HEK293 (cell line): ENCODE measurements at regions not wholly inside any gene's neighbourhood (a gene's known extent, or its start where the extent isn't known, plus 50 kb on each side); places are given as distances from the start of the nearest gene placed in this dataset.

ENCODE experiments used
- CTCF ChIA-PET: fragments of 350-600 bp; formaldehyde crosslinking; extraction: SDS; loops from one replicate; lab custom pipeline; 2021; ENCODE audit warnings: antibody characterized with exemption; lab: Yijun Ruan, JAX
- POLR2A ChIA-PET: fragments of 300-600 bp; formaldehyde crosslinking; extraction: SDS; loops from one replicate; lab custom pipeline; 2020; ENCODE audit warnings: antibody characterized with exemption, inconsistent platforms; lab: Yijun Ruan, JAX
- H3K27ac ChIP-seq: fragments of 200-500 bp; sonication (Bioruptor generic); 2 replicates; pipeline ENCODE4 v1.5.1; 2014; ENCODE audit warnings: low read depth, low read length, control low read depth, inconsistent platforms; ENCODE audit errors: extremely low read depth
- H3K36me3 ChIP-seq, 2 experiments: fragments of 200-500 bp in 1 of 2; sonication (Bioruptor generic) in 1 of 2; 1 replicate in 1 of 2; 2 replicates in 1 of 2; pipeline ENCODE4 v1.5.1; 2014 to 2017; ENCODE audit warnings: inconsistent platforms in 2 of 2, low read length in 2 of 2; ENCODE audit not compliant: control insufficient read depth in 2 of 2, insufficient read depth in 1 of 2
- H3K4me1 ChIP-seq: fragments of 200-500 bp; sonication (Bioruptor generic); 2 replicates; pipeline ENCODE4 v1.5.1; 2014; ENCODE audit warnings: mild to moderate bottlenecking, low read length, inconsistent platforms; ENCODE audit not compliant: control insufficient read depth, insufficient read depth
- H3K4me3 ChIP-seq: 2 replicates; pipeline ENCODE4 v1.5.1; 2011; ENCODE audit warnings: low read depth, mild to moderate bottlenecking, control low read depth, low read length, moderate library complexity
- H3K9me3 ChIP-seq: fragments of 200-500 bp; sonication (Bioruptor generic); 2 replicates; pipeline ENCODE4 v1.5.1; 2014; ENCODE audit warnings: low read depth, low read length, inconsistent platforms; ENCODE audit not compliant: control insufficient read depth, insufficient read depth
- AEBP2 ChIP-seq: fragments of 450-650 bp; formaldehyde crosslinking; IDR thresholded peaks from 2 replicates; pipeline ENCODE4 v1.5.1; 2016; ENCODE audit warnings: missing biosample characterization, missing genetic modification characterization, borderline replicate concordance
- FEZF1 ChIP-seq: fragments of 450-650 bp; formaldehyde crosslinking; IDR thresholded peaks from 2 replicates; pipeline ENCODE4 v1.5.1; 2016; ENCODE audit warnings: missing biosample characterization, missing genetic modification characterization
- GLI4 ChIP-seq: fragments of 450-650 bp; formaldehyde crosslinking; IDR thresholded peaks from 2 replicates; pipeline ENCODE4 v1.5.1; 2016; ENCODE audit warnings: missing biosample characterization, missing genetic modification characterization
- KLF17 ChIP-seq: fragments of 450-650 bp; formaldehyde crosslinking; IDR thresholded peaks from 2 replicates; pipeline ENCODE4 v1.5.1; 2016; ENCODE audit warnings: missing biosample characterization, missing genetic modification characterization
- OSR2 ChIP-seq: fragments of 450-650 bp; formaldehyde crosslinking; IDR thresholded peaks from 2 replicates; pipeline ENCODE4 v1.5.1; 2016; ENCODE audit warnings: missing biosample characterization, missing genetic modification characterization
- PRDM4 ChIP-seq: fragments of 450-650 bp; formaldehyde crosslinking; IDR thresholded peaks from 2 replicates; pipeline ENCODE4 v1.5.1; 2017; ENCODE audit warnings: missing biosample characterization, missing genetic modification characterization
- SALL2 ChIP-seq: fragments of 450-650 bp; formaldehyde crosslinking; IDR thresholded peaks from 2 replicates; pipeline ENCODE4 v1.5.0; 2017; ENCODE audit warnings: missing biosample characterization, mild to moderate bottlenecking, missing genetic modification characterization, borderline replicate concordance
- YY2 ChIP-seq: fragments of 450-650 bp; formaldehyde crosslinking; IDR thresholded peaks from 2 replicates; pipeline ENCODE4 v1.5.1; 2016; ENCODE audit warnings: missing biosample characterization, missing genetic modification characterization
- ZBTB17 ChIP-seq: fragments of 450-650 bp; formaldehyde crosslinking; IDR thresholded peaks from 2 replicates; pipeline ENCODE4 v1.5.1; 2016; ENCODE audit warnings: missing biosample characterization, missing genetic modification characterization
- ZBTB26 ChIP-seq: fragments of 450-650 bp; formaldehyde crosslinking; optimal IDR thresholded peaks from 2 replicates; pipeline ENCODE3; 2016; ENCODE audit warnings: missing biosample characterization, mild to moderate bottlenecking, missing genetic modification characterization
- ZNF146 ChIP-seq: fragments of 450-650 bp; formaldehyde crosslinking; IDR thresholded peaks from 2 replicates; pipeline ENCODE4 v1.5.1; 2016; ENCODE audit warnings: missing biosample characterization, missing genetic modification characterization
- ZNF169 ChIP-seq: fragments of 450-650 bp; formaldehyde crosslinking; IDR thresholded peaks from 2 replicates; pipeline ENCODE4 v1.5.1; 2016; ENCODE audit warnings: missing biosample characterization, missing genetic modification characterization
- ZNF239 ChIP-seq: fragments of 450-650 bp; formaldehyde crosslinking; IDR thresholded peaks from 2 replicates; pipeline ENCODE4 v1.5.1; 2016; ENCODE audit warnings: missing biosample characterization, missing genetic modification characterization
- ZNF324 ChIP-seq: fragments of 450-650 bp; formaldehyde crosslinking; IDR thresholded peaks from 2 replicates; pipeline ENCODE4 v1.5.1; 2016; ENCODE audit warnings: missing biosample characterization, missing genetic modification characterization
- ZNF391 ChIP-seq: fragments of 450-650 bp; formaldehyde crosslinking; IDR thresholded peaks from 2 replicates; pipeline ENCODE4 v1.5.1; 2016; ENCODE audit warnings: low read depth, missing biosample characterization, missing genetic modification characterization, borderline replicate concordance
- ZNF521 ChIP-seq: fragments of 450-650 bp; formaldehyde crosslinking; IDR thresholded peaks from 2 replicates; pipeline ENCODE4 v1.5.1; 2017; ENCODE audit warnings: missing biosample characterization, mild to moderate bottlenecking, missing genetic modification characterization
- ZNF529 ChIP-seq: fragments of 450-650 bp; formaldehyde crosslinking; IDR thresholded peaks from 2 replicates; pipeline ENCODE4 v1.5.1; 2017; ENCODE audit warnings: missing genetic modification characterization, missing biosample characterization; ENCODE audit not compliant: insufficient replicate concordance
- ZNF626 ChIP-seq: fragments of 450-650 bp; sonication (Bioruptor Pico); formaldehyde crosslinking; IDR thresholded peaks from 2 replicates; pipeline ENCODE4 v1.5.1; 2018; ENCODE audit warnings: missing biosample characterization, missing genetic modification characterization, inconsistent platforms
- ZNF701 ChIP-seq: fragments of 450-650 bp; formaldehyde crosslinking; IDR thresholded peaks from 2 replicates; pipeline ENCODE4 v1.5.1; 2016; ENCODE audit warnings: missing biosample characterization, missing genetic modification characterization
- ZNF791 ChIP-seq: fragments of 450-650 bp; formaldehyde crosslinking; IDR thresholded peaks from 2 replicates; pipeline ENCODE4 v1.5.1; 2016; ENCODE audit warnings: missing biosample characterization, missing genetic modification characterization
- ZNF837 ChIP-seq: fragments of 450-650 bp; formaldehyde crosslinking; IDR thresholded peaks from 2 replicates; pipeline ENCODE4 v1.5.1; 2016; ENCODE audit warnings: missing biosample characterization, missing genetic modification characterization
- ZNF843 ChIP-seq: fragments of 450-650 bp; formaldehyde crosslinking; IDR thresholded peaks from 2 replicates; pipeline ENCODE4 v1.5.1; 2016; ENCODE audit warnings: missing biosample characterization, missing genetic modification characterization
- ZSCAN16 ChIP-seq: fragments of 450-650 bp; formaldehyde crosslinking; IDR thresholded peaks from 2 replicates; pipeline ENCODE4 v1.5.1; 2016; ENCODE audit warnings: missing biosample characterization, missing genetic modification characterization
- ZSCAN23 ChIP-seq: fragments of 450-650 bp; formaldehyde crosslinking; IDR thresholded peaks from 2 replicates; pipeline ENCODE4 v1.5.1; 2016; ENCODE audit warnings: missing biosample characterization, missing genetic modification characterization
- TF ChIP-seq, protein P1 (sequence below): fragments of 450-650 bp; formaldehyde crosslinking; IDR thresholded peaks from 2 replicates; pipeline ENCODE4 v1.5.1; 2017; ENCODE audit warnings: missing biosample characterization, missing genetic modification characterization

DNA sequence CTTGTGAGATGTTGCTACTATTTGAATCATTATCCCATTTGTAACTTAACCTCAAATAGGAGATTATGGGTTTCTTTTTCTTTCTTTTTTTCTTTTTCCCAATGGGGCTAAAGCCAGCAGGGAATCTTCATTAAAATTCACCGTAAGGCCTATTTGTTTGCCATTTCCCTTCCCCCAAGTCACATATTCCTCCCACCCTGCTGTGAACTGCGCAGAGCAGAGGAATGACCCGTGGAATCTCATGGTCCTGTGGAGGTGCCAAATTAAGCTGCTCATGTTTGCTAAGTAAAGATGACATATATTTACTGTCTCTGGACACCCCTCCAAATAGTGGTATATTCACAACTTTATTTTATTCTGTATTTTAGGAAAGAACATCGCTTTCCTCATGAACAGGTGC lies 699.3 kb downstream of the RNF144B start:
- POLR2A ChIA-PET = no interaction called here

DNA sequence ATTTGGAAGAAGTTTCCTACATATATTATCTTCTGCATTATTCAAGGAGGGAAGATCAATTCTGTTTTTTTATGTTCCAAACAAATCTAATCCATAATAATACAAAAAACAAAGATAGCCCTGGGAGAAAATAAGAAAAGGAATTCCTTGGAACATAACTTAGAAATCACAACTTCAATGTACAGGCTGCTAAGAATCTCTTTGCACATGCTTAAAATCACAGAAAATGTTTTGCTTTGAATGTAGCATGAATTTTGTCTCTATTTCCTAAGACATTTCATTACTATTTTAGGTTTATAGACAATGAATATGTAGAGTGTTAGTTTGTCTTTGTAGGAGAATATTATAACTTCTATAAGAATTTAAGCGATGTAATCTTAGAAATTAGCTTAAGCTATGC lies 700.1 kb downstream of the RNF144B start:
- TF ChIP-seq ZBTB26 (tag by site-specific recombination) = no peak
- TF ChIP-seq PRDM4 = no peak
- TF ChIP-seq GLI4 (tag by site-specific recombination) = no peak
- no peak for TF ChIP-seq ZNF791
- no peak for TF ChIP-seq ZSCAN23
- TF ChIP-seq ZNF324 = no peak
- no peak for TF ChIP-seq YY2 (tag by site-specific recombination)
- no peak for TF ChIP-seq SALL2 (tag by site-specific recombination)
- no peak for TF ChIP-seq ZNF146 (tag by site-specific recombination)
- TF ChIP-seq ZNF701 (tag by site-specific recombination) = no peak
- no peak for TF ChIP-seq ZNF391 (tag by site-specific recombination)
- no peak for TF ChIP-seq KLF17 (tag by site-specific recombination)
- TF ChIP-seq ZNF837 (tag by site-specific recombination) = no peak
- no peak for TF ChIP-seq ZNF626 (tag by site-specific recombination)
- no peak for TF ChIP-seq ZNF843 (tag by site-specific recombination)
- TF ChIP-seq ZNF169 = no peak
- TF ChIP-seq OSR2 (tag by site-specific recombination) = no peak
- TF ChIP-seq AEBP2 (tag by site-specific recombination) = no peak
- Histone ChIP-seq H3K4me1 (no peaks in the 10 kb centered on the region; the same call in 1 of the 2 replicates), H3K27ac (no peak overlapping the region), H3K9me3 (no peaks in the 10 kb centered on the region), H3K4me3 (no peak overlapping the region), H3K36me3 (no peaks in the 10 kb centered on the region)
- ChIA-PET CTCF (no interaction called here), POLR2A (no interaction called here)

More for the DNA sequence above, 699.3 kb downstream of the RNF144B start:
- no peaks in the 10 kb centered on the region for H3K9me3 ChIP-seq
- no peaks in the 10 kb centered on the region for H3K36me3 ChIP-seq
- TF ChIP-seq FEZF1 (tag by site-specific recombination) (no peak), ZNF791 (no peak), ZSCAN16 (tag by site-specific recombination) (no peak), ZNF521 (tag by site-specific recombination) (no peak), ZNF239 (no peak), ZBTB17 (tag by site-specific recombination) (no peak), ZNF529 (tag by site-specific recombination) (no peak)
- TF ChIP-seq, protein P1, sequence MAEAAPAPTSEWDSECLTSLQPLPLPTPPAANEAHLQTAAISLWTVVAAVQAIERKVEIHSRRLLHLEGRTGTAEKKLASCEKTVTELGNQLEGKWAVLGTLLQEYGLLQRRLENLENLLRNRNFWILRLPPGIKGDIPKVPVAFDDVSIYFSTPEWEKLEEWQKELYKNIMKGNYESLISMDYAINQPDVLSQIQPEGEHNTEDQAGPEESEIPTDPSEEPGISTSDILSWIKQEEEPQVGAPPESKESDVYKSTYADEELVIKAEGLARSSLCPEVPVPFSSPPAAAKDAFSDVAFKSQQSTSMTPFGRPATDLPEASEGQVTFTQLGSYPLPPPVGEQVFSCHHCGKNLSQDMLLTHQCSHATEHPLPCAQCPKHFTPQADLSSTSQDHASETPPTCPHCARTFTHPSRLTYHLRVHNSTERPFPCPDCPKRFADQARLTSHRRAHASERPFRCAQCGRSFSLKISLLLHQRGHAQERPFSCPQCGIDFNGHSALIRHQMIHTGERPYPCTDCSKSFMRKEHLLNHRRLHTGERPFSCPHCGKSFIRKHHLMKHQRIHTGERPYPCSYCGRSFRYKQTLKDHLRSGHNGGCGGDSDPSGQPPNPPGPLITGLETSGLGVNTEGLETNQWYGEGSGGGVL (tag by site-specific recombination) = no peak
- CTCF ChIA-PET = no interaction called here
- H3K4me1 ChIP-seq = no peaks in the 10 kb centered on the region; the same call in 1 of the 2 replicates
- H3K27ac ChIP-seq = no peak overlapping the region
- H3K4me3 ChIP-seq = no peak overlapping the region
